HEK293T (cell line): ENCODE measurements at regions not wholly inside any gene's neighbourhood (a gene's known extent, or its start where the extent isn't known, plus 50 kb on each side); places are given as distances from the start of the nearest gene placed in this dataset.

ENCODE experiments used
- CTCF ChIA-PET: fragments of 350-600 bp; formaldehyde crosslinking; extraction: SDS; loops from one replicate; lab custom pipeline; 2021; ENCODE audit warnings: antibody characterized with exemption, inconsistent platforms; lab: Yijun Ruan, JAX
- POLR2A ChIA-PET: fragments of 350-600 bp; formaldehyde crosslinking; extraction: SDS; loops from one replicate; lab custom pipeline; 2020; ENCODE audit warnings: antibody characterized with exemption, inconsistent platforms; lab: Yijun Ruan, JAX
- DNase-seq: peaks from one replicate; pipeline ENCODE4 v3.0.0; 2012; ENCODE audit warnings: mixed read lengths; ENCODE audit errors: extremely low spot score
- ARNT ChIP-seq: fragments of 450-650 bp; IDR thresholded peaks from 2 replicates; pipeline ENCODE4 v1.6.1; 2017; ENCODE audit warnings: mild to moderate bottlenecking
- BHLHE40 ChIP-seq: fragments of 450-650 bp; IDR thresholded peaks from 2 replicates; pipeline ENCODE4 v1.6.1; 2016; ENCODE audit warnings: mild to moderate bottlenecking, moderate library complexity, borderline replicate concordance
- CTBP1 ChIP-seq: fragments of 450-650 bp; IDR thresholded peaks from 2 replicates; pipeline ENCODE4 v1.6.1; 2016; ENCODE audit warnings: borderline replicate concordance
- ELF4 ChIP-seq: fragments of 450-650 bp; IDR thresholded peaks from 2 replicates; pipeline ENCODE4 v1.6.1; 2017; ENCODE audit warnings: antibody characterized with exemption
- FOXA1 ChIP-seq: fragments of 450-650 bp; IDR thresholded peaks from 2 replicates; pipeline ENCODE4 v1.6.1; 2016; ENCODE audit warnings: mild to moderate bottlenecking
- FOXK2 ChIP-seq: fragments of 450-650 bp; IDR thresholded peaks from 2 replicates; pipeline ENCODE4 v1.6.1; 2016; ENCODE audit warnings: mild to moderate bottlenecking
- FOXM1 ChIP-seq: fragments of 450-650 bp; IDR thresholded peaks from 2 replicates; pipeline ENCODE4 v1.6.1; 2017; ENCODE audit warnings: mild to moderate bottlenecking, borderline replicate concordance
- HDGF ChIP-seq: fragments of 450-650 bp; IDR thresholded peaks from 2 replicates; pipeline ENCODE4 v1.6.1; 2017; ENCODE audit warnings: antibody characterized with exemption, borderline replicate concordance
- L3MBTL2 ChIP-seq: fragments of 450-650 bp; conservative IDR thresholded peaks from 2 replicates; pipeline ENCODE4 v1.6.1; 2016; ENCODE audit warnings: mild to moderate bottlenecking
- LEF1 ChIP-seq: fragments of 450-650 bp; IDR thresholded peaks from 2 replicates; pipeline ENCODE4 v1.6.1; 2017; ENCODE audit warnings: mild to moderate bottlenecking, borderline replicate concordance
- NFRKB ChIP-seq: fragments of 450-650 bp; IDR thresholded peaks from 2 replicates; pipeline ENCODE4 v1.6.1; 2016; ENCODE audit warnings: mild to moderate bottlenecking, moderate library complexity
- SP1 ChIP-seq: fragments of 450-650 bp; IDR thresholded peaks from 2 replicates; pipeline ENCODE4 v1.6.1; 2017
- SUZ12 ChIP-seq: fragments of 450-650 bp; IDR thresholded peaks from 2 replicates; pipeline ENCODE4 v1.6.1; 2016; ENCODE audit warnings: mild to moderate bottlenecking
- TARDBP ChIP-seq: fragments of 450-650 bp; IDR thresholded peaks from 2 replicates; pipeline ENCODE4 v1.6.1; 2016
- ZNF384 ChIP-seq: fragments of 450-650 bp; IDR thresholded peaks from 2 replicates; pipeline ENCODE4 v1.6.1; 2016
- TF ChIP-seq, protein P1 (sequence below): fragments of 450-650 bp; IDR thresholded peaks from 2 replicates; pipeline ENCODE4 v1.6.1; 2016

DNA sequence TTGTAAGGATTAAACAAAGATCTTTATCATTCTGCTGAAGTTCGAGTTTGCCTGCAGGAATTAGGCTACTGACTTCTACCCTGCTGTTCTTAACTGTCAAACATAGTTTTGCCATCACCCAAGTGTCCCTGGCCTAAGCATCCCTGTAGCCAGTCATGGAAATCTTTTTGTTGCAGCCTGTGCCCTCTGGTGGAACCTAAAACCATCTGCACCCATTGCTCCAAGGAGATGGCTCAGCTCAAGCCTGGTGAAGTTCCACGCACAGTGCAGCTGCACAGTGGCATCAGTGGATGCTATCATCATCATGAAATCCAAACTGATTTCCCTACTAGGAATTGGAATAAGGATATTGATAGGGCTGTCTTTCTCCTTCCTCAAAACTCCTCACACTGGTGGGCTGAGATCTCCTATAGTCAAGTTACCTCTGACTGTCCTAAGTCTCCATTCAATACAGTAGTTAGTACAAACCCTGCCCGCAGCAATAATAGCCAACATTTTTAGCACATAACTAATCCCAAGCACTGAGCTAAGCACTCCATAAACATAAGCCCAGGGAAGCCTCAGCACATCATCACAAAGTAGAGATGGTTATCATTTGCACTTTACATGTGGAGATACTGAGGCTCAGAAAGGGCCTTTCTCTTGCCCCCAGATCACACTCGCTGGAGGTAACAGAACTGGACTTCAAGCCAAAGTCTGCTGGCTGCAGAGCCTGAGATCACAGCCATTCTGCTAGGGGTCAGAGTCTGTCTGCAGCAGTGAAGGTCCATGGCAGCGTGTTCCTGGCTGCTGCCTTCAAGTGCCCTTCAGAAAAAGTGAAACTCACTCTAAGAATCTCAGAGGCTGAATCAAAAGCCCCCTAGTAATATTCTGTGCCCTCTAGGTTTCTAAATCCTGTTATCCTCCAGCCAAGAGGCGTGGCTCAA lies 77.2 kb upstream of the MC3R start:
- ChIA-PET POLR2A (no interaction called here), CTCF (no interaction called here)
- no peak for TF ChIP-seq NFRKB
- TF ChIP-seq FOXK2: no peak
- TF ChIP-seq L3MBTL2: no peak
- no peak for TF ChIP-seq ZNF384
- TF ChIP-seq BHLHE40: no peak
- TF ChIP-seq SP1: no peak
- no peak for TF ChIP-seq ARNT
- no peak for TF ChIP-seq FOXA1
- TF ChIP-seq HDGF: no peak
- TF ChIP-seq CTBP1: no peak
- TF ChIP-seq ELF4: no peak
- no peak for TF ChIP-seq LEF1
- no peak for TF ChIP-seq TARDBP
- TF ChIP-seq FOXM1: no peak
- DNase-seq: no peak

DNA sequence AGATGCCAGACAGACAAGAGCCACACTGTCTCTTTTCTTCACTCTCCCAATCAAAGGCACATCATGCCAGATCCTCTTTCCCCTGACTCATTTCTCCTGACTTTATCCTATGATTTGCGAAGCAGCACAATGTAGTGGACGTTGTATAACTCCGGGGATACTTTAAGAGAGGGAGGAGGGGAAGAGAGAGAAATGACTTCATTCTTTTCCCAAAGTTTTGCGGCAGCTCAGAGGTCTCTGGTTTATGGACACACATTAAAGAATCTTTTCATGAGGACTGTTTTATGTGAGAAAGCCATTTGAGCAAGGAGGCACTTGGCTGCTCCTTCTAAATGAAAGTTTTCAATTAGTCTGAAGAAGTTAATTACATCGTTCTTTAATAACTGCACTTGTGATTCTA lies 75.1 kb upstream of the MC3R start:
- TF ChIP-seq FOXK2: no peak
- no peak for TF ChIP-seq ARNT
- no peak for TF ChIP-seq CTBP1
- TF ChIP-seq FOXM1: no peak
- no peak for TF ChIP-seq L3MBTL2
- TF ChIP-seq SUZ12: no peak
- TF ChIP-seq LEF1: no peak
- TF ChIP-seq ELF4: no peak
- TF ChIP-seq BHLHE40: no peak
- no peak for TF ChIP-seq HDGF
- TF ChIP-seq FOXA1: no peak
- TF ChIP-seq NFRKB: no peak
- TF ChIP-seq TARDBP: no peak
- TF ChIP-seq, protein P1, sequence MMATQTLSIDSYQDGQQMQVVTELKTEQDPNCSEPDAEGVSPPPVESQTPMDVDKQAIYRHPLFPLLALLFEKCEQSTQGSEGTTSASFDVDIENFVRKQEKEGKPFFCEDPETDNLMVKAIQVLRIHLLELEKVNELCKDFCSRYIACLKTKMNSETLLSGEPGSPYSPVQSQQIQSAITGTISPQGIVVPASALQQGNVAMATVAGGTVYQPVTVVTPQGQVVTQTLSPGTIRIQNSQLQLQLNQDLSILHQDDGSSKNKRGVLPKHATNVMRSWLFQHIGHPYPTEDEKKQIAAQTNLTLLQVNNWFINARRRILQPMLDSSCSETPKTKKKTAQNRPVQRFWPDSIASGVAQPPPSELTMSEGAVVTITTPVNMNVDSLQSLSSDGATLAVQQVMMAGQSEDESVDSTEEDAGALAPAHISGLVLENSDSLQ: no peak
- TF ChIP-seq ZNF384: no peak
- no peak for TF ChIP-seq SP1
- CTCF ChIA-PET: no interaction called here
- no peak for DNase-seq
- POLR2A ChIA-PET: no interaction called here

DNA sequence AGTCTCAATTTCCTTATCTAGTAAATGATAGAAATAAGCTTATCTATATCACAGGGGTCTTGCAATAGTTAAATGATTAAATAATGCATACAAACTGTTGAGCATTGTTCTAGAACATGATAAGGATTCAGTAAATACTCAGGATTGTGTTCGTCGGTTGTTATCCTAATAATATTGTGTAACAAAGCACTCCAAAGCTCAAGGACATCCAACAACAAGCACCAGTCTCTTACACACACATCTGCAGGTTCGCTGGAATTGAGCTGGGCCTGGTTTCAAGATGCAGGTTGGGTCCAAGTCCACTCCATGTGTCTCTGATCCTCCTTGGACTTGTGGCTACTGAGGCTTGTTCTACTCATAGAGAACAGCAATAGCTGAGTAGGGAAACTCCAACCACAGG lies 74.1 kb upstream of the MC3R start:
- DNase-seq: no peak
- ChIA-PET CTCF (no interaction called here), POLR2A (no interaction called here)
- no peak for TF ChIP-seq L3MBTL2
- no peak for TF ChIP-seq CTBP1
- TF ChIP-seq SP1: no peak
- no peak for TF ChIP-seq NFRKB
- no peak for TF ChIP-seq TARDBP
- TF ChIP-seq, protein P1: no peak
- no peak for TF ChIP-seq ARNT
- TF ChIP-seq LEF1: no peak
- TF ChIP-seq FOXM1: no peak
- TF ChIP-seq HDGF: no peak

DNA sequence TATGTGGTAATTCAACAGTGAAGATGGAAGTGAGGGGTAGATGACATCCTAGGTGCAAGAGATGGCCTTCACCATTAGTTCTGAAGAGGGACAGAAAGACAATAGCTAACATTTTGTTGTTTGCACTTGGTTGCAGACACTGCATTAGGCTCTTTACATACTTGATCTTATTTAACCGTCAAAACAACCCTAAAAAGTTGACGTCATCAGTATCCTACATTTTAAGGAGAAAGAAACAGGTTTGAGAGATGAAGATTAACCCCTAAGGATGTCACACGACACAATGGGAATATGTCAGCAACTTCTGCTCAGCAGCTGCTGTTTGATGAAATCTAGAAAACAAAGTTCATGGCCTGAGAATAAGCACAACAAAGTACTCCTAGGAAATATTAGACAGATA lies 72.6 kb upstream of the MC3R start:
- TF ChIP-seq ARNT: no peak
- TF ChIP-seq SP1: no peak
- no peak for TF ChIP-seq L3MBTL2
- no peak for TF ChIP-seq NFRKB
- TF ChIP-seq ZNF384: no peak
- no peak for DNase-seq
- ChIA-PET POLR2A (no interaction called here), CTCF (no interaction called here)

DNA sequence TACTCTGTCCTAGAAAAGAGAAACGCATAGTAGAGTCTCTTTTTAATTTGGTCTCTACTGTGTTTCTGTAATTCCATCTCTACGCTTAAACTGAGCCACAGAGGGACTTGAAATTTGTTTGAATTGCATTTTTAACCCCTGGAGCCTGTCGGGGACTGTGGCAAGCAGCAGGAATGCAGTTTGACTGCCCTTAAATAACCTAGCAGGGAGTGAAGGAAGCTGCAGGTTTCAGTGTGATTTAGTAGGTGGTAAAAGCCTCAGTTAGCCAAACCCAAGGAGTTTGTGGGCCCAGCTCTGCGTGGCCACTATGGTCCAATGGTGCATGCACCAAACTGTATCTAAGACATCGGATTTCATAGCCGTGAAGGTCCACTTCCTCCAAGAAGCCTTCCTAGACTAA lies 70.3 kb upstream of the MC3R start:
- no peak for DNase-seq
- CTCF ChIA-PET: no interaction called here
- POLR2A ChIA-PET: no interaction called here
- TF ChIP-seq, protein P1: no peak
- TF ChIP-seq ARNT (no peak), L3MBTL2 (no peak), ELF4 (no peak), BHLHE40 (no peak), NFRKB (no peak), HDGF (no peak), SUZ12 (no peak), ZNF384 (no peak), LEF1 (no peak), FOXK2 (no peak), FOXA1 (no peak), TARDBP (no peak), SP1 (no peak), CTBP1 (no peak), FOXM1 (no peak)

DNA sequence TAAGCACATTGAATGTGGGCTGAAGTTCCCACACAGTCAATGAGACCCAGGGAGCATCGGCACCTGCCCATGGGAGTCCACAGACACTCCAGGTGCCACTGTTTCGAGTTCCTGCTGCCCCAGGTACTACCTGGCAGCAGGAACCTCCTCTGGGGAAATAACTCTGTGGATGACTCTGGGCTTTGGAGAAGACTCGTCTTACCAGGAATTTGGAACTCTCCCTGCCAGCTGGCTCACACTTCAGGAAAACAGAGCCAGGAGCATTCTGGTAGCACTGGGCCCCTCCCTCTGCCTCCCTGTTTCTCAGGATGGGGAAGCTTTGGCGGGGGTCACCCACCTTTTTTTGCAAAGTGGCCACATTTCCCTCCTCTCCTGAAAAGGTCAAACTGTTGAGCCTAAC lies 69.5 kb upstream of the MC3R start:
- no peak for TF ChIP-seq TARDBP
- TF ChIP-seq FOXM1: no peak
- no peak for TF ChIP-seq FOXK2
- DNase-seq: no peak
- ChIA-PET POLR2A (no interaction called here), CTCF (no interaction called here)
